ENCODE measurements at regions not wholly inside any gene's neighbourhood (a gene's known extent, or its start where the extent isn't known, plus 50 kb on each side); places are given as distances from the start of the nearest gene placed in this dataset.

DNA sequence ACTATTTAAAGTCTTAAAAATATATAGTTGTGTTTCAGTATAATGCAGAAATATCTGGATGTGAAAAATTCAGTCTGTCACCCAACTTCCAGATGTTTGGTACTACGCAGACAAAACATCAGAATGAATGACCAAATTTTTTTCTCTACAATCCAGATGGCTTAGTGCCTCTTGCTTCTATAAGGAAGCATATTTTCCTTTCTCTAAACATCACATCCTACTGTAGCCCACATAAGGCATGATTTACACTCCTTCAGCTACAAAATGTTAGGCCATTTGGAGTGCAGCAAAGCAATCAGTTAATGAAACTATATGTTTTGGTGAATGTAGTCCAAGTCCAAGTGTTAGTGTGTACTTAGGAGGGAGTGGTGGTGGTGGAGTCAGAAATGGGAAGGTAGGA, 162.9 kb upstream of the SIX2 start:
- H3K4me1 ChIP-seq (ENCODE audit: control insufficient read depth in 4 of 4, insufficient read depth in 4 of 4, low read length in 3 of 4), result peaks cover 7 to 24% (median 15%) of the 10 kb centered on the region in 4 donors
- 96% methylated on average over 1 of the region's 1 CpG for WGBS
- no peak for DNase-seq (ENCODE audit: low spot score)
- H3K9me3 ChIP-seq (ENCODE audit: control insufficient read depth in 4 of 4, low read length in 3 of 4), result no peaks in the 10 kb centered on the region
- H3K9ac ChIP-seq (ENCODE audit: low read depth in 1 of 2, low read length in 2 of 2), result no peak overlapping the region
- no peak for TF ChIP-seq YY1 (IDR thresholded peaks at IDR 0.05)
- no peak for TF ChIP-seq FOXA1 (IDR thresholded peaks at IDR 0.05)
- no peak for TF ChIP-seq SP1 (IDR thresholded peaks at IDR 0.05)
- TF ChIP-seq HNF4A (conservative IDR thresholded peaks at IDR 0.05), result no peak
- TF ChIP-seq NR2F2 (IDR thresholded peaks at IDR 0.05), result no peak
- TF ChIP-seq TAF1 (conservative IDR thresholded peaks at IDR 0.05), result no peak
- TF ChIP-seq JUND (IDR thresholded peaks at IDR 0.05), result no peak
- TF ChIP-seq, protein P1, sequence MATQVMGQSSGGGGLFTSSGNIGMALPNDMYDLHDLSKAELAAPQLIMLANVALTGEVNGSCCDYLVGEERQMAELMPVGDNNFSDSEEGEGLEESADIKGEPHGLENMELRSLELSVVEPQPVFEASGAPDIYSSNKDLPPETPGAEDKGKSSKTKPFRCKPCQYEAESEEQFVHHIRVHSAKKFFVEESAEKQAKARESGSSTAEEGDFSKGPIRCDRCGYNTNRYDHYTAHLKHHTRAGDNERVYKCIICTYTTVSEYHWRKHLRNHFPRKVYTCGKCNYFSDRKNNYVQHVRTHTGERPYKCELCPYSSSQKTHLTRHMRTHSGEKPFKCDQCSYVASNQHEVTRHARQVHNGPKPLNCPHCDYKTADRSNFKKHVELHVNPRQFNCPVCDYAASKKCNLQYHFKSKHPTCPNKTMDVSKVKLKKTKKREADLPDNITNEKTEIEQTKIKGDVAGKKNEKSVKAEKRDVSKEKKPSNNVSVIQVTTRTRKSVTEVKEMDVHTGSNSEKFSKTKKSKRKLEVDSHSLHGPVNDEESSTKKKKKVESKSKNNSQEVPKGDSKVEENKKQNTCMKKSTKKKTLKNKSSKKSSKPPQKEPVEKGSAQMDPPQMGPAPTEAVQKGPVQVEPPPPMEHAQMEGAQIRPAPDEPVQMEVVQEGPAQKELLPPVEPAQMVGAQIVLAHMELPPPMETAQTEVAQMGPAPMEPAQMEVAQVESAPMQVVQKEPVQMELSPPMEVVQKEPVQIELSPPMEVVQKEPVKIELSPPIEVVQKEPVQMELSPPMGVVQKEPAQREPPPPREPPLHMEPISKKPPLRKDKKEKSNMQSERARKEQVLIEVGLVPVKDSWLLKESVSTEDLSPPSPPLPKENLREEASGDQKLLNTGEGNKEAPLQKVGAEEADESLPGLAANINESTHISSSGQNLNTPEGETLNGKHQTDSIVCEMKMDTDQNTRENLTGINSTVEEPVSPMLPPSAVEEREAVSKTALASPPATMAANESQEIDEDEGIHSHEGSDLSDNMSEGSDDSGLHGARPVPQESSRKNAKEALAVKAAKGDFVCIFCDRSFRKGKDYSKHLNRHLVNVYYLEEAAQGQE (IDR thresholded peaks at IDR 0.05), result no peak
- TF ChIP-seq FOXA2 (IDR thresholded peaks at IDR 0.05), result no peak
- no peak for TF ChIP-seq RAD21 (IDR thresholded peaks at IDR 0.05)
- no peaks in the 10 kb centered on the region for H3K36me3 ChIP-seq (ENCODE audit: control insufficient read depth in 4 of 4, insufficient read depth in 3 of 4, low read depth in 1 of 4, low read length in 3 of 4)
- no peak overlapping the region for H3K4me3 ChIP-seq (ENCODE audit: low read depth in 1 of 3, low read length in 3 of 3)
- H3K27me3 ChIP-seq (ENCODE audit: control insufficient read depth in 4 of 4, insufficient read depth in 4 of 4, low read length in 3 of 4), result peaks cover 0 to 15% (median 1%) of the 10 kb centered on the region in 4 donors
- H3K27ac ChIP-seq (ENCODE audit: low read depth in 1 of 2, low read length in 2 of 2), result no peak overlapping the region

DNA sequence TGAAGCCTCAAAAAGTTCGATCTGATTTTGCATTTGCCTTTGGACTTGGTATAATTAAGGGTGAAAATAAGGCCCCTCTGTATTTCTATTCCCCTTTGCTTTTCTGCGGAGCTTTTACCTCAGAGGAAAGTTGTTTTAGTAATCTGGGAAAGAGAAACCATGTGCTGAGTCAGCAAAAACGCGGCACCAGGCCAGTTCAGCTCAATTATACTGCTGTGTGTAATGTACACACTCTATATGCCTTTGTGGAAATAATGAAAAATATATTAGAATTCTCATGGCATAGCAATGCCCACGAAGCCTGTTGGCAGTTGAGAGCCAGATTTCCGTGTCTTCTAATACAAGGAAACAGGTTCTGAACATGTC, 161.9 kb upstream of the SIX2 start:
- no peak for DNase-seq (ENCODE audit: low spot score)
- no peak overlapping the region for H3K4me3 ChIP-seq (ENCODE audit: low read depth in 1 of 3, low read length in 3 of 3)
- peaks cover 0 to 15% (median 1%) of the 10 kb centered on the region in 4 donors for H3K27me3 ChIP-seq (ENCODE audit: control insufficient read depth in 4 of 4, insufficient read depth in 4 of 4, low read length in 3 of 4)
- no peak overlapping the region for H3K27ac ChIP-seq (ENCODE audit: low read depth in 1 of 2, low read length in 2 of 2)
- H3K4me1 ChIP-seq (ENCODE audit: control insufficient read depth in 4 of 4, insufficient read depth in 4 of 4, low read length in 3 of 4), result peaks cover 7 to 24% (median 15%) of the 10 kb centered on the region in 4 donors
- H3K9ac ChIP-seq (ENCODE audit: low read depth in 1 of 2, low read length in 2 of 2), result no peak overlapping the region
- TF ChIP-seq TAF1 (conservative IDR thresholded peaks at IDR 0.05) (no peak), FOXA2 (IDR thresholded peaks at IDR 0.05) (no peak)
- TF ChIP-seq, protein P2, sequence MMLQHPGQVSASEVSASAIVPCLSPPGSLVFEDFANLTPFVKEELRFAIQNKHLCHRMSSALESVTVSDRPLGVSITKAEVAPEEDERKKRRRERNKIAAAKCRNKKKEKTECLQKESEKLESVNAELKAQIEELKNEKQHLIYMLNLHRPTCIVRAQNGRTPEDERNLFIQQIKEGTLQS (IDR thresholded peaks at IDR 0.05), result no peak
- H3K36me3 ChIP-seq (ENCODE audit: control insufficient read depth in 4 of 4, insufficient read depth in 3 of 4, low read depth in 1 of 4, low read length in 3 of 4), result no peaks in the 10 kb centered on the region
- no peaks in the 10 kb centered on the region for H3K9me3 ChIP-seq (ENCODE audit: control insufficient read depth in 4 of 4, low read length in 3 of 4)
- 43% methylated on average over 6 of the region's 6 CpGs for WGBS

DNA sequence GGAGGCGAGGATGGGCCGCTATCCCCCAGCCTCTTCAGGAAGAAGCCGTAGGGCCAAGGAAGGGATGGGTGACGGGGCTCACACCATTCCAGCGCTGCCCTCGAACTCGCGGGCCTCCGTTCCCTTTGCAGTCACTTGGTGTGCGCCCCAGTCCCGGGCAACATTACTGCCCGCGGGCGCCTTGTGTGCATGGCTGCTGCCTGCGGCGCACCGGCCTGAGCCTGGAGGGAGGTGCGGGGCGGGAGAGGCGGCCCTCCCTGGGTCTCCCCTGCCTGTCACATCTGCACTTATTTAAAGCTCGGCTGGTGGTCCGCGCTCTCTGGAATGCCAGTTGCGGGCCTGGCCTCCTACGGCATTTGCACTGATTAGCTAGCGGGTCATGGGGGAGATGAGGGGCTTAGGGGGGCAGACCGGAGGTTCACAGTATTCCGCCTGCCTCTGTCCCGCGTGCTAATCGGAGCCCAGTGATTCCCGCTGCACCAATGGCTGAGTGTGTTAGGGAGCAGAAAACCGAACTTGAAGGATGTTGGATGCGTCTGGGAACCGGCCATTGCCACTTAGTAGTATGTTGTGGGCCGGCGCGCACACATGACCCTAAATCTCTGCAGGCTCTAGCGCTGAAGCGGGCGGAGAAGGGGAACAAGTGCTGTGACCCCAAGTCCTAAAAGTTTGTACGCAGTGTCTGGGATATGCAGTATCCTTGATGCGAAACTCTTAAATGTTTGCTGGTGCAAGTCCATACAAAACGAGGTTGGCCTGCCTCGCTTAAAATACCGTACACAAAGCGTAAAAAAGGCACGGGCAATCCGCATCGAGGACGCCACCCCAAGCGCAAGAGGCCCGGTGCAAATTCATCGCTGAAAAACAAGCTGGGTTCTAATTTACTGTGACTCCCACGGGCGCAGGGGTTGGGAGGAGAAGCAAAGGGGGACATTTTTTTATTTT, 161.2 kb upstream of the SIX2 start:
- no peak for DNase-seq (ENCODE audit: low spot score)
- Histone ChIP-seq H3K4me1 (ENCODE audit: control insufficient read depth in 4 of 4, insufficient read depth in 4 of 4, low read length in 3 of 4) (peaks cover 7 to 24% (median 15%) of the 10 kb centered on the region in 4 donors), H3K4me3 (ENCODE audit: low read depth in 1 of 3, low read length in 3 of 3) (peak overlapping the region in 1 of 3 donors; percentile 51), H3K36me3 (ENCODE audit: control insufficient read depth in 4 of 4, insufficient read depth in 3 of 4, low read depth in 1 of 4, low read length in 3 of 4) (no peaks in the 10 kb centered on the region), H3K27me3 (ENCODE audit: control insufficient read depth in 4 of 4, insufficient read depth in 4 of 4, low read length in 3 of 4) (peaks cover 0 to 15% (median 1%) of the 10 kb centered on the region in 4 donors), H3K9me3 (ENCODE audit: control insufficient read depth in 4 of 4, low read length in 3 of 4) (no peaks in the 10 kb centered on the region), H3K9ac (ENCODE audit: low read depth in 1 of 2, low read length in 2 of 2) (no peak overlapping the region), H3K27ac (ENCODE audit: low read depth in 1 of 2, low read length in 2 of 2) (no peak overlapping the region)
- 29% methylated on average over 56 of the region's 56 CpGs for WGBS
- TF ChIP-seq FOXA1 (IDR thresholded peaks at IDR 0.05) (no peak), SP1 (IDR thresholded peaks at IDR 0.05) (no peak), TAF1 (conservative IDR thresholded peaks at IDR 0.05) (no peak), JUND (IDR thresholded peaks at IDR 0.05) (no peak), YY1 (IDR thresholded peaks at IDR 0.05) (no peak), GABPA (IDR thresholded peaks at IDR 0.05 in 1 of 2, conservative IDR thresholded peaks at IDR 0.05 in 1 of 2) (no peak), EGR1 (IDR thresholded peaks at IDR 0.05; ENCODE audit: low read depth in 2 of 2) (no peak), HNF4A (conservative IDR thresholded peaks at IDR 0.05) (no peak), RAD21 (IDR thresholded peaks at IDR 0.05) (no peak), NR2F2 (IDR thresholded peaks at IDR 0.05) (no peak), FOXA2 (IDR thresholded peaks at IDR 0.05) (no peak)
- TF ChIP-seq, protein P3, sequence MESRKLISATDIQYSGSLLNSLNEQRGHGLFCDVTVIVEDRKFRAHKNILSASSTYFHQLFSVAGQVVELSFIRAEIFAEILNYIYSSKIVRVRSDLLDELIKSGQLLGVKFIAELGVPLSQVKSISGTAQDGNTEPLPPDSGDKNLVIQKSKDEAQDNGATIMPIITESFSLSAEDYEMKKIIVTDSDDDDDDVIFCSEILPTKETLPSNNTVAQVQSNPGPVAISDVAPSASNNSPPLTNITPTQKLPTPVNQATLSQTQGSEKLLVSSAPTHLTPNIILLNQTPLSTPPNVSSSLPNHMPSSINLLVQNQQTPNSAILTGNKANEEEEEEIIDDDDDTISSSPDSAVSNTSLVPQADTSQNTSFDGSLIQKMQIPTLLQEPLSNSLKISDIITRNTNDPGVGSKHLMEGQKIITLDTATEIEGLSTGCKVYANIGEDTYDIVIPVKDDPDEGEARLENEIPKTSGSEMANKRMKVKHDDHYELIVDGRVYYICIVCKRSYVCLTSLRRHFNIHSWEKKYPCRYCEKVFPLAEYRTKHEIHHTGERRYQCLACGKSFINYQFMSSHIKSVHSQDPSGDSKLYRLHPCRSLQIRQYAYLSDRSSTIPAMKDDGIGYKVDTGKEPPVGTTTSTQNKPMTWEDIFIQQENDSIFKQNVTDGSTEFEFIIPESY (IDR thresholded peaks at IDR 0.05), result no peak
- TF ChIP-seq, protein P1 (IDR thresholded peaks at IDR 0.05), result no peak
- TF ChIP-seq, protein P2 (IDR thresholded peaks at IDR 0.05), result no peak
- TF ChIP-seq, protein P4, sequence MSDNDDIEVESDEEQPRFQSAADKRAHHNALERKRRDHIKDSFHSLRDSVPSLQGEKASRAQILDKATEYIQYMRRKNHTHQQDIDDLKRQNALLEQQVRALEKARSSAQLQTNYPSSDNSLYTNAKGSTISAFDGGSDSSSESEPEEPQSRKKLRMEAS (IDR thresholded peaks at IDR 0.05), result no peak
